HL-60 (cell line): ENCODE measurements at regions not wholly inside any gene's neighbourhood (a gene's known extent, or its start where the extent isn't known, plus 50 kb on each side); places are given as distances from the start of the nearest gene placed in this dataset.

Experiments used
- CTCF ChIP-seq: IDR thresholded peaks from one replicate; pipeline ENCODE4 v1.5.1; 2011; ENCODE audit warnings: low read length, control low read depth, inconsistent platforms; ENCODE audit not compliant: insufficient read depth
- GABPA ChIP-seq: IDR thresholded peaks from 2 replicates; pipeline ENCODE4 v1.6.1; 2012; ENCODE audit warnings: low read depth
- POLR2AphosphoS5 ChIP-seq: IDR thresholded peaks from 2 replicates; pipeline ENCODE4 v1.6.1; 2012; ENCODE audit warnings: low read depth

- TF ChIP-seq CTCF (no peak), POLR2AphosphoS5 (no peak), GABPA (no peak)
Observed at GRCh38 chr13:37495046-37495445, 103.5 kb downstream of the POSTN start.
